ENCODE measurements at regions not wholly inside any gene's neighbourhood (a gene's known extent, or its start where the extent isn't known, plus 50 kb on each side); places are given as distances from the start of the nearest gene placed in this dataset.

DNA sequence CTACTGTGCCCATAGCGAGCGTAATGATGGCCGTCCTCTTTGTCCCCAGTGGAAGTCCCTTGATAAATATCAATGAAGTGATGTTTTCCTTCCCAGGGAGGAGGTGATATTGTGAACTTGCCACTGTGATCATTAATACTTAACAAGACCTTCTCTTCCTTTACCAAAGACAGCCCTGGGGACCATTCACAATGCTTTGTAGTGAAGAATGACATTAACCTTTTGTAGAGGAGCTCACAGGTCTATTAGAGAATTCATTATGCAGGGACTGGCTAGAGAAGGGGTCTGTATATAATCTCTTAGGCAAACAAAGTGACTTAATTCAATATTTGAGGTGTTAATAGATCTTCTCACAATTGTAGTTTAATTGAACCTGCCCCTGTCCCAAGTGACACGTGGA, 452.9 kb upstream of the DMAC1 start:
- TF ChIP-seq, protein P1, sequence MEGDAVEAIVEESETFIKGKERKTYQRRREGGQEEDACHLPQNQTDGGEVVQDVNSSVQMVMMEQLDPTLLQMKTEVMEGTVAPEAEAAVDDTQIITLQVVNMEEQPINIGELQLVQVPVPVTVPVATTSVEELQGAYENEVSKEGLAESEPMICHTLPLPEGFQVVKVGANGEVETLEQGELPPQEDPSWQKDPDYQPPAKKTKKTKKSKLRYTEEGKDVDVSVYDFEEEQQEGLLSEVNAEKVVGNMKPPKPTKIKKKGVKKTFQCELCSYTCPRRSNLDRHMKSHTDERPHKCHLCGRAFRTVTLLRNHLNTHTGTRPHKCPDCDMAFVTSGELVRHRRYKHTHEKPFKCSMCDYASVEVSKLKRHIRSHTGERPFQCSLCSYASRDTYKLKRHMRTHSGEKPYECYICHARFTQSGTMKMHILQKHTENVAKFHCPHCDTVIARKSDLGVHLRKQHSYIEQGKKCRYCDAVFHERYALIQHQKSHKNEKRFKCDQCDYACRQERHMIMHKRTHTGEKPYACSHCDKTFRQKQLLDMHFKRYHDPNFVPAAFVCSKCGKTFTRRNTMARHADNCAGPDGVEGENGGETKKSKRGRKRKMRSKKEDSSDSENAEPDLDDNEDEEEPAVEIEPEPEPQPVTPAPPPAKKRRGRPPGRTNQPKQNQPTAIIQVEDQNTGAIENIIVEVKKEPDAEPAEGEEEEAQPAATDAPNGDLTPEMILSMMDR (IDR thresholded peaks at IDR 0.05) = no peak
- no peak for TF ChIP-seq EP300 (IDR thresholded peaks at IDR 0.05)
